HG03342 (cell line): ENCODE measurements at regions not wholly inside any gene's neighbourhood (a gene's known extent, or its start where the extent isn't known, plus 50 kb on each side); places are given as distances from the start of the nearest gene placed in this dataset.
A peak's percentile ranks its signal among the peaks of the same experiment; 100 is the strongest.
"Not testable (repeated sequence)": the region's sequence is repeated elsewhere in the genome, so short reads cannot be mapped to it uniquely, and the experiment has no call there.

ENCODE experiments used
- ATAC-seq: cut with Tn5 transposase; IDR thresholded peaks from one replicate; pipeline ENCODE4 v1.9.1; 2021; ENCODE audit warnings: mild to moderate bottlenecking, moderate library complexity; ENCODE audit not compliant: unreplicated experiment

- ATAC-seq = no peak
Measured at GRCh38 chr10:84698989-84699388, 370.6 kb downstream of the CCSER2 start.

- no peak for ATAC-seq
Measured at GRCh38 chr10:84700668-84701369, 372.4 kb downstream of the CCSER2 start.

- ATAC-seq = no peak
Measured at GRCh38 chr10:84701370-84701720, 373.0 kb downstream of the CCSER2 start.

GRCh38 chr10:84704101-84704500, 375.7 kb downstream of the CCSER2 start:
- no peak for ATAC-seq

- no peak for ATAC-seq
Measured at GRCh38 chr10:84706431-84706830, 378.0 kb downstream of the CCSER2 start.

DNA sequence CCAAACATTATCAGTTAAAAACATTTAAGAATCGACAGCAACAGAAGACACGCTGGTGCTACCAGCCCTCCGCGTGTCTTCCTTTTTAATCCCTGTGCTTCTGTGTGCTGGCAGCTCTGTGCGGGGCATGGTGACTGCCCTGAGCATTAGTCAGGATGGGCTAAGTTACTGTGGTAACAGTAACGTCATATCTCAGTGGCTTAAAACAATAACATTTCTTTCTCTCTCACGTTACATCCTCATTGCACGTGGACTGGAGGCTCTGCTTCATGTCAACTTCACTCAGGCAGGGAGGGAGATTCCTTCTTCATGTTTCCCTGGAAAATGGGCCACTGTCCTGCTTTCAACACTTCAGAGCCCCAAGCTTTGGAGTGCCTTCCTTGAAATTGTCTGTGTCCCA, 378.5 kb downstream of the CCSER2 start:
- no peak for ATAC-seq

GRCh38 chr10:84715911-84716310, 387.5 kb downstream of the CCSER2 start:
- ATAC-seq = peak; percentile 81

DNA sequence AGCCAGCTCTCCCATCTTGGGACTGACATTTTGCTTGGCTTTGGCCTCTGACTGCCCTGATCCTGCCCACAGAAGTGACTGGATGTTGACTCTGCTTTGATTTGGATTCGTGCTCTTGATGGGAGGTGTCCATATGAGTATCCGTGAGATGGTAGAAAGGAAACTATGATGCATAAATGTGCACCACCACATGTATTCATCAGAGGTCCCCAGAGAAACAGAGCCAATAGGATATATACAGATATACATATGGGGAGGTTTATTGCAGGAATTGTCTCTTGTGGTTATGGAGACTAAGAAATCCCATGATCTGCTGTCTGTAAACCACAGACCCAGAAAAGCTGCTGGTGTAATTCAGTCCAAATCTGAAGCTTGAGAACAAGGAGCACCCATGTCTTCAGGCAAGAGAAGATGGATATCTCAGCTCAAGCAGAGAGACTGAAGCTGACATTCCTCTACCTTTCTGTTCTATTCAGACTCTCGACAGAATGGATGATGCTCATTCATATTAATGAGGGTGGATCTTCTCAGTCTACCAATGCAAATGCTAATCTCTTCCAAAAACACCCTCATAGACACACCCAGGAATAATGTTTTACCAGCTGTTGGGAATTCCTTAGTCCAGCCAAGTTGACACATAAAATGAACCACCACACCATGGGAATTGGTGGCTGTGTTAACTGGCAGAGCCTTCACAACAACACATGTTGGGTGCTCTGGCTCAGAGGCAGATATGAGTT, 390.7 kb downstream of the CCSER2 start:
- ATAC-seq = no peak

DNA sequence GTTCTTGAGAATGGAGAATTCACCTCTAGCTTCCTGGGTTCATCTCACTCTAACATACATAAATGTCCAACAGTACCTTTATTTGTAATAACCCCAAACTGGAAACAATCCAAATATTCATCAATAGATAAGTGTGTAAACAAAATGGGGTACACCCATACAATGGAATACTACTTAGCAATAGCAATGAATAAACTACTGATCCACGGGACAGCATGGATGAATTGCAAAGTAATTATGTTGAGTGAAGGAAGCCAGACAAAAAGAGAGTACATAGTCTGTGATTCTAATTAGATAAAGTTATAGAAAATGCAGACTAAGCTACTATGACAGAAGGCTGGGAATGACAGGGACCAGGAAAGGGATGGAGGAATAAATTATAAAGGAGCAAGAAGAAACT, 391.3 kb downstream of the CCSER2 start:
- ATAC-seq = no peak

GRCh38 chr10:84727398-84727797, 399.0 kb downstream of the CCSER2 start:
- ATAC-seq = no peak

DNA sequence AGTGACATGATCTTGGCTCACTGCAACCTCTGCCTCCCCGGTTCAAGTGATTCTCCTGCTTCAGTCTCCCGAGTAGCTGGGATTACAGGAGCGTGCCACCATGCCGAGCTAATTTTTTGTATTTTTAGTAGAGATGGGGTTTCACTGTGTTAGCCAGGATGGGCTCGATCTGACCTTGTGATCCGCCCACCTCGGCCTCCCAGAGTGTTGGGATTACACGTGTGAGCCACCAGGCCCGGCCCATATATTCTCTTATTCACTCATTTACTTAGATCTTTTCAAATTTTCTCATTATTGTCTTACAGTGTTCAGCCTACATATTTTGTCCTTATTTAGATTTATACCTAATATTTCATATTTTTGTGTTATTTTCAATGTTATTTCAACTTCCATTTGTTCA, 410.7 kb downstream of the CCSER2 start:
- ATAC-seq = not testable (repeated sequence)

DNA sequence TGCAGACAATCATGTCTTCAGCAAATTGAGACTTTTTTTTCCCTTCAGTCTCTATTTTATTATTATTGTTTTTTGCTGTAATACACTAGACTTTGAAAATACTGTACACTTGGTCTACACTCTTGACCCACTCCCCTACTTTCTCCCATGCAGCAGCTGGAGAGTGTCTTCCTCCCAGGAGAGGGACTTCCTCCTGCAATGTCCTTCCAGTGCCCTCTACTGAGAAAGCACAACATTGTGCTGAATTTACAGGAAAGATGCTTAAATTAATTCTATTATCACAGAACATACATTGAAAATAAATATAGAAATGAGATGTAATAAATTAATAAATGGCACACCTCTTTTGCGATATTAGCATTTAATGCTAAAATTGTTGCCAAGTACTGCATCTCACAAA, 411.3 kb downstream of the CCSER2 start:
- ATAC-seq = no peak

GRCh38 chr10:84743483-84743882, 415.1 kb downstream of the CCSER2 start:
- ATAC-seq = no peak

DNA sequence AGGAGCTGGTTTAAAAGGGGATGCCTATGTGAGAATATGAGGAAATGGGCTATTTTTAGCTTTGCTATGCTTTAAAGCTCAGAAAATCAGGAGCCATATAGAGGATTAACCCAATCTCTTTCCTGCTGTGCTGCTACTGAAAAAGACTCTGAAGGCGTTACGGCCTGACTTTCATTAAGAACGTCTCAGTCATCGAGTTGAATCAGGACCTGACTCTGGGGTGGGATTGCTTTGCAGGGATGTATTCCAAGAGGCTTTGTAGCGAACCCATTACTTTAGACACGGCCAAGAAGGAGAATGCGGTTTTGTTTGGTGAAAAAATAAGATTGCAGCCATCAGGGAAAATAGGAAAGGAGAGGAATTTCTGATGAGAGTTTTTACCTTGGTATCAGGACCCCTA, 426.9 kb downstream of the CCSER2 start:
- ATAC-seq = no peak

- ATAC-seq = not testable (repeated sequence)
Measured at GRCh38 chr10:84756653-84757052, 428.3 kb downstream of the CCSER2 start.

DNA sequence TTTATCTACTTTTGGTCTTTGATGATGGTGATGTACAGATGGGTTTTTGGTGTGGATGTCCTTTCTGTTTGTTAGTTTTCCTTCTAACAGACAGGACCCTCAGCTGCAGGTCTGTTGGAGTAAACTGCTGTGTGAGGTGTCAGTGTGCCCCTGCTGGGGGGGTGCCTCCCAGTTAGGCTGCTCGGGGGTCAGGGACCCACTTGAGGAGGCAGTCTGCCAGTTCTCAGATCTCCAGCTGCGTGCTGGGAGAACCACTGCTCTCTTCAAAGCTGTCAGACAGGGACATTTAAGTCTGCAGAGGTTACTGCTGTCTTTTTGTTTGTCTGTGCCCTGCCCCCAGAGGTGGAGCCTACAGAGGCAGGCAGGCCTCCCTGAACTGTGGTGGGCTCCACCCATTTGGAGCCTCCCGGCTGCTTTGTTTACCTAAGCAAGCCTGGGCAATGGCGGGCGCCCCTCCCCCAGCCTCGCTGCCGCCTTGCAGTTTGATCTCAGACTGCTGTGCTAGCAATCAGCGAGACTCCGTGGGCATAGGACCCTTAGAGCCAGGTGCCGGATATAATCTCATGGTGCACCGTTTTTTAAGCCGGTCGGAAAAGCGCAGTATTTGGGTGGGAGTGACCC, 433.7 kb downstream of the CCSER2 start:
- not testable (repeated sequence) for ATAC-seq

DNA sequence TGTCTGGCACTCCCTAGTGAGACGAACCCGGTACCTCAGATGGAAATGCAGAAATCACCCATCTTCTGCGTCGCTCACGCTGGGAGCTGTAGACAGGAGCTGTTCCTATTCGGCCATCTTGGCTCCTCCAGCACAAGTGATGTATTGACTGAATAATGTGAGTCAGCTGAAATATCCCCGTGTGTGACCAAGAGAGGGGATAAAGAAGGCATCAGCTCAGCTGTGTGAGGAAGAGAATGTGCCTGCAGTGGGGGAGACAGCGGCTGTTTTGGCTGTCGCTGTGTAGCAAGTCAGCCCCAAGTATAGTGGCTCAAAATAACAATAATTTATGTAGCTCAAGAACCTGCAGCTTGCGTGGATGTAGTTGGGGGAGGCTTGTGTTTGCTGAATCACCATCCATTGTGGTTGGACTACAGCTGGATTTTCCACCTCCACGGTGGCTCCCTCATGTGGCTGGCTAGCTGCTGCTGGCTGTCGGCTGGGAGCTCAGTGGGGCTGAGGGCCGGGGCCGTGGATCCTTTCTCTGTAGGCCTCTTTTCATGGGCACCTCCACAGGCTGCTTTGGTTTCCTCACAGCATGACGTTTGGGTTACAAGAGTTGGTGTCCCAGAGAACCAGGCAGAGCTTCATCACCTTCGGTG, 434.5 kb downstream of the CCSER2 start:
- no peak for ATAC-seq

DNA sequence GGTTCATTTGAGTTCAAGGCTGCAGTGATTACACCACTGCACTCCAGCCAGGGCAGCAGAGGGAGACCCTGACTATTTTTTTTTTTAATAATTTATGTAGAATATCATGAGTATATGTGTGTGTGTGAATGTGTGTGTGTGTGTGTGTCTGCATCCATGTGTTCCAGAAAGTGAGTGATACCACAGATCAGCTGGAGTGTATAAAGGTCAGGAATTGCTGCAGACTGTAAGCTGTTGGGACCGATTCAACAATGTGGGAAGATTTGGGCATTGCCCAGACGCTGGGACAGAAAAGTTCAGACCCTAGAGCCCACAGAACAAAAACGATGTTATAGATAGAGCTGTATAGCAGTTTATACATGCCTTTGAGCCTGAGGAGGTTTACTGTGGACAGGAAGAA, 435.6 kb downstream of the CCSER2 start:
- ATAC-seq = no peak

GRCh38 chr10:84765086-84765485, 436.7 kb downstream of the CCSER2 start:
- no peak for ATAC-seq

GRCh38 chr10:84765656-84766055, 437.3 kb downstream of the CCSER2 start:
- no peak for ATAC-seq

DNA sequence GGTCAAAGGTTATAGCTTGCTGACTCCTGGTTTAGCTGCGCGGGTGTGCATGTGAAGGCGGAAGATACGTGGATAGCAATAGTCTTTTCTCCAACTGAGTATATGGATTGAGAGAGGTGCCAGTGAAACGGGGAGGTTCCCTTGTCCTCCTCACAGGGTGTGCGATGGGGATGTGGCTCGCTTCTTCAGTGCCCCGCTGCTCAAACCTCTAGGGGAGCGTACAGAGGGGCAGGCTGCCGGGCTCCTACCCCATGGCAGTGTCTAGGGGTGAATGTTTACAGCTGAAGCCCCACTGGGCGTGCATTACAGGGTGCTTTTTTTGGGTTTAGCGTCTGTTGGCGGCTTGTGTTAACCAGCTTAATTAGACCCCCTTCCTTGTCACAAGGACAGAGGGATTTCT, 438.5 kb downstream of the CCSER2 start:
- no peak for ATAC-seq

DNA sequence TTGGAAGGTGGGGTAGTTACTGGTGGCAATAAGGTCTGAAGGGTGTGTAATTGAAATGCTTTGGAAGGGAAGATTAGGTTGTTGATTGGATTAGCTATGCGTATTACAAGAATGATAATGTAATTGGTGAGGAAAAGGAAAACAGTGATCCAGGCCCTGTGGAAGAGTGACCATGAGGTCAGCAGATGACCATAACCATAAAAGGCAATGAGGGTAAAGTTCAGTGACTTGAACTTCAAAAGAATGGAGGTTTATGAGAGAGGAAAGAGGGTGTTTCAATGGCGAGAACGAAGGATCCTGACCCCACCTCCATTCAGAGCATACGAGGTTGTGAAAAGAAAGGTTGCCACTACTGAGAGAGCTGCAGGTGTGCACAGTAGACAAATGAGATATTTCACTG, 439.7 kb downstream of the CCSER2 start:
- no peak for ATAC-seq
